Renal cortical epithelial cell (primary cell): ENCODE measurements at regions not wholly inside any gene's neighbourhood (a gene's known extent, or its start where the extent isn't known, plus 50 kb on each side); places are given as distances from the start of the nearest gene placed in this dataset.

Source experiments
- DNase-seq: peaks from one replicate; pipeline ENCODE4 v3.0.0-alpha.2; 2011; ENCODE audit warnings: low read depth

DNA sequence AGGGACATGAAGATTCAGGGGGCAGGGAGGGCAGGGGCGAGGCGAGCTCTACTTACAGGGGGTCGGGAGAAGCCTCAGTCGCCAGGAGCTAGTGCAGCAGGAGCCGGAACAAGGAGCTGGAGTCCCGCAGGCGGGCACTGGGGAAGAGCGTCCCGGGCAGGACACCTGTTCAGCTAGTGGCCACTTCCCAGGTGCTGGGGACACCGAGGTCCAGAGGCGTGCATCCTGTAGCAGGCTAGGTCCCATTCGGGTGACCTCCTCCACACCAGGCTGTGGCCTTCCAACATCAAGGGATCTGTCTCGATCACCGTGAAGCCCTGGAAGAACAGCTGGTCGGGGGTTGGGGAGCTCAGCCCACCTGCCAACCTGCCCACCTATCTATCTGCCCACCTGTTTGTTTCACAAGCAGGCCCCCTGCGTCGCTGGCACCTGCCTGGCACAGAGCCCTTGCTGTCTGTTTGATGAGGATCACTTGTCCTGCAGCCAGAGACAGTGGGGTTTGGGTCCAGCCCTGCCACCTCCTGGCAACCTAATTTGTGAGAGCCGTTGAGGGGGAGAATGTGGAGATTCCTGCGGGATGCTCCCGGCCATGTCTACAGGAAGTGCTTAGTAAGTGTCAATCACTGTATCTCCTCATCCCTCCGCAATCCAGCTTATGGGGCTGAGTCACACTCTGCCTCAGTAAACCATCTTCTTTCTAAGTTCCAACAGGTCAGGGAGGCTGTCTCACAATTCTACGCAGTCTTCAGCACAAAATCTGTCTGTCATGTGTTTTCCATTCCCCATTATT lies 940.9 kb downstream of the BRD1 start:
- DNase-seq = no peak

DNA sequence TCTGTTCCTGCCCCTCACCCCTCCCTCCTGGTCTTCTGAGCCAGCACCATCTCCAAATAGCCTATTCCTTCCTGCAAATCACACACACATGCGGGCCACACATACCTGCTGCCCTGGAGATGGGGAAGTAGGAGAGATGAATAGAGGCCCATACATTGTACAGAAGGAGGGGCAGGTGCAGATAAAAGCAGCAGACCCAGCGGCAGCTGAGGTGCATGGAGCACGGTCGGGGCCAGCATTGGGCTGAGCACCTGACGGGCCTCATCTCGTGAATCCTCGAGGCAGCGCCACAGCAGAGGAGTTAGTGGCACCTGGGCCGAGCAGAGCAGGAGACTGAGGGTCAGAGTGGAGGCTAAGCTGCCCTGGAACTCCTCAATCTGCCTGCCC lies 941.8 kb downstream of the BRD1 start:
- no peak for DNase-seq

DNA sequence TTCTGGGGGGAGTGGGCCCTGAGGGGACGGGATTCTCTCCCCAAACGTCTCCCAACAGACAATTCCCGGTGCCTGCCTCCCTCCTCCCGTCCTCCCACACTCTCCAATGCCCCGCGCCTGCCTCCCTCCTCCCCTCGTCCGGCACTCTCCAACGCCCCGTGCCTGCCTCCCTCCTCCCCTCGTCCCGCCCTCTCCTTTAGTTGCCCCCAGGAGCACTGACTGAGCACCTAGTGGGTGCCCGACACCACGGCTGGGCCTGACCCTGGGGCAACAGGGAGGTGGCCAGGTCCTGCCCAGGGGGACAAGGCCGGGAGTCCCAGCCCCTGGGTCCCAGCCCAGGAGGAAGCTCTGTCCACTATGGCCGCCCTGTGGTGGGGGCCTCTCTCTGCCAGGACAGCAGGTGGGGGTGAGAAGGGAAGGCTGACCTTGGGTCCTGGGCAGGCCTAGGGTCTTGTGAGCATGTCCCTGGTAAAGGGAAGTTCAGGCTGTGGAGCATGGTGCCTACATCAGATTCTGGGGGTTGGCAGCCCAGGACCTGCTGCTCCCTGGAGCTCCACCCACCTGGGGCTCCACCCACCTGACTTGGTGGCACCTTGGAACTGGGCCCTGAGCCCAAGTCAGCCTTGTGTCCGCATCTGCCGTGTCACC lies 942.3 kb downstream of the BRD1 start:
- no peak for DNase-seq

GRCh38 chr22:48884786-48885185 lies 942.9 kb downstream of the BRD1 start:
- DNase-seq = no peak

- no peak for DNase-seq
Measured at GRCh38 chr22:48884324-48884723, 943.3 kb downstream of the BRD1 start.

GRCh38 chr22:48883211-48883960 lies 944.3 kb downstream of the BRD1 start:
- no peak for DNase-seq

- no peak for DNase-seq
Measured at GRCh38 chr22:48882636-48883200, 945.0 kb downstream of the BRD1 start.

DNA sequence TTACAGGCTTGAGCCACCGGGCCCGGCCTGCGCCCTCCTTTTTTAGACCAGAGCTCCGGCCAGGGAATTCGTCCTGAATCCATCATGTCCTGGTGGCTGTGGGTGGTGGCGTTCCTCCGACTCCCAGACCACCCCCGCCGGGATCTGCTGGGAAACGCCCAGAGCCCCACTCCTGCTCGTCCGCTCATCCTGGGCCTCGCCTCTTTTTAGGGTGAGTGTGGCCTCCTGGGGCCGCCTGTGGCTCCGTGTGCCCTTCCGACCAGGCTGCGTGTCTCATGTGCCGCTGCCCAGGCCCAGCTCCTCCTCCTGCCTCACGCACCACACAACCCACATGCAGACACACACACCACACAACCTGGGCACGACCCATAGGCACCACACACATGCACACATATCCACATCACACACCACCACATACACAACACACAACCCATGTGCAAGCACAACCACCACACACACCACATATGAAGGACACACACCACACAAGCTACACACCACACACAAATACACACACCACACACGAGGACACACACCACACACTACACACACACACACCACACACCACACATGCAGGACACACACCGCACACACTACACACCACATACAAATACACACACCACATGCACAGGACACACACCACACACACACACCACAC lies 946.2 kb downstream of the BRD1 start:
- no peak for DNase-seq

DNA sequence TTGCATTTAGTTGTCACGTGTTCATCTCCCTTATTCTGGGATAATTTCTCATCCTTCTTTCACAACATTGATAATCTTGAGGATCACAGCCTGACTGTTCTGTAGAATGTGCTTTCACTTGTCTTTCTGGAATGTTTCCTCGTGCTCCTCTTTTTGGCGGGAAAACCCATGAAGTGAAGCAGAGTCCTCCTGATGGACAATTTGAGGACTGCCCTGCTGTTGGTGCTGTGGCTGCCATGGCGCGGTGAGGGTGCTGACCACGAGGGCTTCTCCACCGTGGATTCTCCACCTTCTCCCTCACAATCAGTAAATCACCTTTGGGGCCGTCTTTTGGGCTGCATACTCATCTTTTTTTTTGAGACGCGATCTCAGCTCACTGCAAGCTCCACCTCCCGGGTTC lies 946.9 kb downstream of the BRD1 start:
- DNase-seq = no peak

GRCh38 chr22:48876951-48877350 lies 950.7 kb downstream of the BRD1 start:
- no peak for DNase-seq

GRCh38 chr22:48874956-48875355 lies 952.7 kb downstream of the BRD1 start:
- DNase-seq = no peak

GRCh38 chr22:48873191-48873520 lies 954.5 kb downstream of the BRD1 start:
- no peak for DNase-seq

DNA sequence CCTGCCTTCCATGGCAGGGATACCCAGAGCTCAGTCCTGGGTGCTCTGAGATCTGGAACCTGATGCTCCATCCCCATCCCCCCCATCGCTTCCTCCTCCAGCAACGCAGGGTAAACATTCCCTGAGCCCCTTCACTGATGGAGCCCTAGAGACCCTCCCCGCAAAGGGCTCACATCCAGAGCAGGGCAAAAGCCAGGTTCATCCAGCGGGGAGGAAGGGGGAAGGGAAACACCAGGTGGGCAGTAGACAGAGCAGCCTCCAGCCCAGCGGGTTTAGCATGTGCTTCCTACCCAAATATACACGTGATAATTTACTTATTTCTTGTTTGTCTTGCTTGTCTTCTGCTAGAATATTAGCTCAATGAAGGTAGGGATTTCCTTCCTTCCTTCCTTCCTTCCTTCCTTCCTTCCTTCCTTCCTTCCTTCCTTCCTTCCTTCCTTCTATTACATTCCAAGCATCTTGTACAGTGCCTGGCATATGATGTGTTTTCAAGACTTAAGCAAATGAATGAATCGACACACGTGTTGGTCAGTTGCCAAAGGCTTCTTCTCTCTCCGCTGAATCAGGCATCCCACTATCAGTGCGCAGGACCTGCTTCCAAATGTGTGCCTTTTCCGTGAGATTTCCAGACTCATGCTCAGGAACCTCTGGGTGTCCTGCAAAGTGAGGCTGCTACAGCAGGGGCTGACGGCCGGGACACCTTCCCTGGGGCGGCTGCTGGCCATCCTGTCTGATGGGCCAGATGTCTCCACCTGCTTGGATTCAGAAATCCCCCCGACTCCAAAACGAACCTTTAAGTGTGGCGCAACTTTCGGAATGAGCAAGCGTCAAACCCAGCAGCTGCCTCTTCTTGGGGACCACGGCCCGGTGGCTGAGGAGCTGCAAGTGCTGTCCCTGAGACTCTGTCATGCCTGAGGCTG lies 955.1 kb downstream of the BRD1 start:
- DNase-seq = no peak

DNA sequence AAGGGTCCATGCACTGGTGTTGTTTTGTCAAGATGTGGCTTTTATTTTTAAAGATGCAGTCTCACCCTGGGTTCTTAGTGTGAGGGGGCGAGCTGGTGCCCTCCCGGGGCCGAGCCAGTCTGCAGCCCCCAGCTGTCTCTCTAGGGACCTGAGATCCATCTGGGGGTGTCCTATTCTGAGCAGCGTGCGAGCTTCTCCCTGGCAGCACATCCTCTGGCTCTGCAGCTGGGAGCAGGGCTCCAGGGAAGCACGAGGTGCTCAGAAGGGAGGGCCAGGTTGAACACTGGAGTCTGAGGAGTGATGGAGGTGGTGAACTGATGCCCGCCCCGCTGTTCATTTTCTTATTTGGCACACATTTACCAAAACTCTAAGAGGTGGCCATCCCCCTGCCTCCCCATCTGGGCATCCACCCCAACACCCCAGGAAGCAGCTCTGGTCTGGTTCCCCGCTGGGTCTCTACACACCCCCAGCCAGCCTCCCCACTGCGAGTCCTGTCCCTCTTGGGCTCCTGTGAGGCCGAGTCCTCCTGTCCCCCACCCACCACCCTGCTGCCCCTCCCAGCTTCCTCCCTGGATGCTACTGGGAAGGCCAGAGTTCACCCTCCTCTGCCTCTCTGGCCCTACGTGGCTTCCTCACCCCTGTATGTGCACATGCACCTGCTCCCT lies 956.4 kb downstream of the BRD1 start:
- DNase-seq = no peak

DNA sequence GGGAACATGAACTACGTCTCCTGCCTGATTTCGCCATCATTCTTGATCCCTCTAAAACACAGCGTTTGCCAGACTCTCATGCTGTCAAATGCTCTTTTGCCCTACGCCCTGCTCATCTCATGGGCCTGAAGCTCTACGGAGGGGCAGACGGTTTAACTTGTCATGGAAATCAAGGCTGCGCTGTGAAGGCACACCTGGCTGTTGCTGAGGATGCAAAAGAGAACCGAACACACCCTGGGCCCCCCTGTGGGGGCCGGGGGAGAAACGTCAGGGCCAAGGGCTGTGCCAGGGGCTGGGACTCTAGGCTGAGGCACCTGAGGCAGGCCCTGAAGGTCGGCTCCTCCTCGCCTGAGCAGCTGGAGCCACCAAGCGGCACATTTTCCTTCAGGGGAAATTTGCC lies 957.2 kb downstream of the BRD1 start:
- DNase-seq = no peak

DNA sequence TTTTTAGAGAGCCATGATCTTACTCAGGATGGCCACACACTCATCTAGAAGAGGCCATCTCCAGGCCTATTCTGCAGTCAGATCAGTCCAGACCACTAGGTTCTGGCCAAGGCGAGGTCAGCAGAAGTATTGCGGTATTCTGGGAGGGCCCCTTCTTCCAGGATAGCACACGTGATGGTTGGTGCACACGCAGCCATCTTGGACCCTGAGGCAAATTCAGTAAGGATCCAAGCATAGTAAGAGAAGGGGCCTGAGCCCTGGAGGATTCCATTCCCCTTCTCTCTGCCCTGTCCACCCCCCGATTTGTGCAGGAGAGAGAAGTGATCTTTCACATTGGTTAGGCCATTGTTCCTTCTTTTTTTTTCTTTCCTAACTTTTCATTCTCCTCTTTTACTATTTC lies 957.9 kb downstream of the BRD1 start:
- no peak for DNase-seq

DNA sequence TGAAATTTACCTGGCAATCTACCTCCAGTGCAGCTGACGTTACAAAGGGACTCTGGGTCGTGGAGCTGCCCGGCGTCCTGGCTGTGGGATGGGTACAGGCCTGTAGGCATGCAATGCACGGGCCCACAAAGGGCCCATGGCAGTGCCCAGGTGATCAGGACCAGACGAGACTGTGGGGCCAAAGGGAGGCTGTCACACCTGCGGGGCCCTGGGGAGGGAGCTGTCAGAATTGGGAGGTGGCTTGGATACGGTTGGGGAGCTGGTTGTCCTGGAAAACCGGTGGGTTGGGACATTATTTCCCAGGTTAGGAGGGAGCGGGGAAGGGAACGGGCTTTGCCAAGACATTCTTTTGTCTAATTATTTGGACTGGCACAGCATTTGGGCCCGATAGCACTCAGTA lies 958.5 kb downstream of the BRD1 start:
- no peak for DNase-seq

DNA sequence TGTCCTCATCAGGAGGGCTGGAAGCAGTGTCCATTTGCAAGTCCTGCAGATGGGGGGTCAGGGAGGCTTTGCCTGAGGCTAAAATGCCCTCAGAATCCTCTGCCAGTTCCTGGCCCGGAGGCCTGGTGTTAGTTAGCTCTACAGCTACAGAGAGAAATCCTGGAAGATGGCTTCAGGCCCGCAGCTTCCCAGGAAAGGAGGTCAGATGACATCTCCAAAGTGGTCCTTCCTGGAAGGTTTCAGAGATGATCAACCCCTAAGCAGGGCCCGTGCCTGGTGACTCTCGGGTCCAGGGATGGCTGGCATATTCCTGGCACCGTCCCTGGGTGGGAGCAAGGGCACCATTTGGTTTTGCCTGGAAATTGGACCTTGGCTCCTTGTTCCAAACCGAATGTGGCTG lies 959.1 kb downstream of the BRD1 start:
- no peak for DNase-seq

DNA sequence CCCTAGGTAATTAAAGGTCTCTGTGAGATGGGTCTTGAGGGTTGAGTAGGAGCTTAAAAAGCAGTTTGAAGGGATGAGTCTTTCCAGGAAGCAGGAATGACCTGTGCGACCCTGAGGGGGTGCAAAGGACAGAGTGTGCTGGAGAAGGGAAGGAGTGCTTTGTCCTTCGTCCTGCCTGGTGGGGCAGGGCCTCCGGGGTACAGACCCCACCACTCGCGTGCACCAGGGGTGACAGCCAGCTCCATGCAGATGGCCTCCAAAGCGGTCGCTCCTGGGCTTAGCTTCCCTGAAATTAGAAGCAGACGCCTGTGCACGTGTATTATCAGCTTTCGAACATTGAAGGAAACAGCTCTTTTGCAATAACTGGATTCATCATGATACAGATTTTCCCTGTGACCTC lies 959.8 kb downstream of the BRD1 start:
- no peak for DNase-seq

DNA sequence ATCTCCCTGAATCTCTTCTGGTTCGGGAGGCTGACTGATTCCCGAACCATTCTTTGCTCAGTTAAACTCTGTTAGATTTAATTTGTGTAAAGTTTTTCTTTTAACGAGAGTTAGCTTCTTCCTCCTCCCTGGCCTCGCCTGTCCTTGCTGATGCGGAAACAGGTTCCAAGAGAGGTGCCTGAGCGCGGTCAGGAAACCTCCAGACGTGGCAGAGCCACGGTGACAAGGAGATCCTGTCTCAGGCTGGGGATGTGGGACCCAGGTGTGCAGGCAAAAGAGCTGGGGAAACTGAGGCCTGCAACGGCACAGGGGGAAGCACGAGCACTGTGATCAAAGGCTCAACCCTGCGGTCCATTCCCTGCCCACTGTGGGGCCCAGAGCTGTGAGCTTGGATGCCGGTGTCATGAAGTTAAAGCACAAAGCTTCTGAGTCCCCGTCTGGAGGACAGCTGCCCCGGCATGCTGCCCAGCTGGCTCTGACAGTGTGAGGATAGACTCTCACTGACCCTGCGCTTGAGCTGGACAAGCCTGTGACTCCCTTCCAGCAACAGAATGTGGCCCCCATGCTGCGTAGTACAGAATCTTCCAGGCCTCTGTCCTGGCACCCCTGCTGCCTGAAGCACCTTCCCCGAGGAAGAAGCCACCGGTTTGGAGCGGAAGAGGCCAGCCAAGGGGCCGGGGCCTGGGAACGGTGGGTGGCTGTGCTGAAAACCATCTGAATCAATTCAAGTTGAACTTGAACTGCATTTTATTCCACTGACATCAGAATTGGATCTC lies 960.6 kb downstream of the BRD1 start:
- no peak for DNase-seq
